ENCODE measurements at regions not wholly inside any gene's neighbourhood (a gene's known extent, or its start where the extent isn't known, plus 50 kb on each side); places are given as distances from the start of the nearest gene placed in this dataset.

DNA sequence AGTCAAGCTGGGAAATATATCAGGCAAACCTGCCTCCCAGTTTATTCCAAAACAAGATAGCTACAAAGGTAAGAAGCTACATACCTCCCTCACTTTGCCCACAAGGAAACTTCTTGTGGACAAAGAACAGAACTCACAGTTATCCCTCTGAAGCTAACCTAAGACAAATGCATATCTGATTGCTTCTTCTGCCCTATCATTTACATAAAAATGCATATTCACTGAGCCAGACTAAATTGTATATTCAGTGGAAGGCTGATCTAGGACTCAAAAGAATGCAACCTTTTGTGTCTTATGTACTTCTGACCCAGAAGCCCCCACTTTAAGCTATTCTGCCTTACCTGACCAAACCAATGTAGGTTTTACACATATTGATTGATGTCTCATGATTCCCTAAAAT, 276.8 kb downstream of the HTR1A start:
- BruUV-seq (replicated peaks), result no TSS peak
- no peak overlapping the region for H2AFZ ChIP-seq (replicated peaks; ENCODE audit: low read length, poor library complexity)
- no peak for TF ChIP-seq MAFK (IDR thresholded peaks at IDR 0.05; ENCODE audit: low read depth, low read length)
- no peak for TF ChIP-seq RFX5 (IDR thresholded peaks at IDR 0.05; ENCODE audit: low read depth, low read length)
- TF ChIP-seq RCOR1 (IDR thresholded peaks at IDR 0.05; ENCODE audit: insufficient replicate concordance, low read length), result no peak
- no peak for TF ChIP-seq MAZ (IDR thresholded peaks at IDR 0.05; ENCODE audit: borderline replicate concordance, low read depth, low read length)
- TF ChIP-seq, protein P1, sequence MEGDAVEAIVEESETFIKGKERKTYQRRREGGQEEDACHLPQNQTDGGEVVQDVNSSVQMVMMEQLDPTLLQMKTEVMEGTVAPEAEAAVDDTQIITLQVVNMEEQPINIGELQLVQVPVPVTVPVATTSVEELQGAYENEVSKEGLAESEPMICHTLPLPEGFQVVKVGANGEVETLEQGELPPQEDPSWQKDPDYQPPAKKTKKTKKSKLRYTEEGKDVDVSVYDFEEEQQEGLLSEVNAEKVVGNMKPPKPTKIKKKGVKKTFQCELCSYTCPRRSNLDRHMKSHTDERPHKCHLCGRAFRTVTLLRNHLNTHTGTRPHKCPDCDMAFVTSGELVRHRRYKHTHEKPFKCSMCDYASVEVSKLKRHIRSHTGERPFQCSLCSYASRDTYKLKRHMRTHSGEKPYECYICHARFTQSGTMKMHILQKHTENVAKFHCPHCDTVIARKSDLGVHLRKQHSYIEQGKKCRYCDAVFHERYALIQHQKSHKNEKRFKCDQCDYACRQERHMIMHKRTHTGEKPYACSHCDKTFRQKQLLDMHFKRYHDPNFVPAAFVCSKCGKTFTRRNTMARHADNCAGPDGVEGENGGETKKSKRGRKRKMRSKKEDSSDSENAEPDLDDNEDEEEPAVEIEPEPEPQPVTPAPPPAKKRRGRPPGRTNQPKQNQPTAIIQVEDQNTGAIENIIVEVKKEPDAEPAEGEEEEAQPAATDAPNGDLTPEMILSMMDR (conservative IDR thresholded peaks at IDR 0.05; ENCODE audit: low read depth, low read length), result no peak
- TF ChIP-seq RAD21 (IDR thresholded peaks at IDR 0.05; ENCODE audit: low read length), result no peak
- TF ChIP-seq, protein P2, sequence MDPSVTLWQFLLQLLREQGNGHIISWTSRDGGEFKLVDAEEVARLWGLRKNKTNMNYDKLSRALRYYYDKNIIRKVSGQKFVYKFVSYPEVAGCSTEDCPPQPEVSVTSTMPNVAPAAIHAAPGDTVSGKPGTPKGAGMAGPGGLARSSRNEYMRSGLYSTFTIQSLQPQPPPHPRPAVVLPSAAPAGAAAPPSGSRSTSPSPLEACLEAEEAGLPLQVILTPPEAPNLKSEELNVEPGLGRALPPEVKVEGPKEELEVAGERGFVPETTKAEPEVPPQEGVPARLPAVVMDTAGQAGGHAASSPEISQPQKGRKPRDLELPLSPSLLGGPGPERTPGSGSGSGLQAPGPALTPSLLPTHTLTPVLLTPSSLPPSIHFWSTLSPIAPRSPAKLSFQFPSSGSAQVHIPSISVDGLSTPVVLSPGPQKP (IDR thresholded peaks at IDR 0.05; ENCODE audit: borderline replicate concordance, low read depth, low read length), result no peak
- TF ChIP-seq POLR2A (IDR thresholded peaks at IDR 0.05; ENCODE audit: low read depth, low read length), result no peak
- TF ChIP-seq NFE2L2 (IDR thresholded peaks at IDR 0.05; ENCODE audit: low read depth, low read length), result no peak
- TF ChIP-seq, protein P3, sequence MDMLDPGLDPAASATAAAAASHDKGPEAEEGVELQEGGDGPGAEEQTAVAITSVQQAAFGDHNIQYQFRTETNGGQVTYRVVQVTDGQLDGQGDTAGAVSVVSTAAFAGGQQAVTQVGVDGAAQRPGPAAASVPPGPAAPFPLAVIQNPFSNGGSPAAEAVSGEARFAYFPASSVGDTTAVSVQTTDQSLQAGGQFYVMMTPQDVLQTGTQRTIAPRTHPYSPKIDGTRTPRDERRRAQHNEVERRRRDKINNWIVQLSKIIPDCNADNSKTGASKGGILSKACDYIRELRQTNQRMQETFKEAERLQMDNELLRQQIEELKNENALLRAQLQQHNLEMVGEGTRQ (IDR thresholded peaks at IDR 0.05; ENCODE audit: low read depth, low read length), result no peak
- no peak for TF ChIP-seq FOS (IDR thresholded peaks at IDR 0.05; ENCODE audit: low read depth, low read length)
- no peak for TF ChIP-seq CEBPB (IDR thresholded peaks at IDR 0.05; ENCODE audit: low read depth, low read length)
- no peak for TF ChIP-seq SMC3 (IDR thresholded peaks at IDR 0.05; ENCODE audit: low read depth, low read length)
- no peak for TF ChIP-seq MXI1 (IDR thresholded peaks at IDR 0.05; ENCODE audit: borderline replicate concordance, low read depth, low read length)
- no peak for TF ChIP-seq CHD1 (IDR thresholded peaks at IDR 0.05; ENCODE audit: low read depth, low read length)
- TF ChIP-seq BHLHE40 (IDR thresholded peaks at IDR 0.05; ENCODE audit: low read depth, low read length), result no peak
- H3K9me3 ChIP-seq (ENCODE audit: control insufficient read depth, insufficient read depth, low read length), result peaks cover 7% of the 10 kb centered on the region
- no peak overlapping the region for H3K18ac ChIP-seq (ENCODE audit: low read depth, low read length)
- DNase-seq (no peak), ATAC-seq (ENCODE audit: low read depth) (no peak)
- no peak overlapping the region for H4K5ac ChIP-seq (ENCODE audit: low read depth, low read length)
- H2BK15ac ChIP-seq (ENCODE audit: low read depth, low read length), result no peak overlapping the region
- POLR2A ChIA-PET (ENCODE audit: unreplicated experiment), result no interaction called here
- intact Hi-C loops (cut with micrococcal nuclease) (no loop called here), in situ Hi-C loops (cut with MboI; ENCODE audit: low sequenced_read_pairs) (no loop called here), dilution Hi-C loops (cut with HindIII; ENCODE audit: low sequenced_read_pairs, unreplicated experiment) (no loop called here)
- H3K36me3 ChIP-seq (ENCODE audit: control insufficient read depth, insufficient read depth, low read length), result no peaks in the 10 kb centered on the region
- H3K14ac ChIP-seq (replicated peaks; ENCODE audit: low read depth, low read length), result no peak overlapping the region
- no peak overlapping the region for H3K27ac ChIP-seq (ENCODE audit: insufficient read depth, low read length)
- H3K79me1 ChIP-seq (ENCODE audit: low read depth in 1 of 2, low read length in 2 of 2), result no peaks in the 10 kb centered on the region
- no peaks in the 10 kb centered on the region for H3K4me1 ChIP-seq (ENCODE audit: control insufficient read depth, insufficient read depth, low read length)
- no peak overlapping the region for H4K91ac ChIP-seq (ENCODE audit: insufficient read depth, low read depth, low read length)
- CTCF ChIA-PET, result no interaction called here
- no peak overlapping the region for H3K4ac ChIP-seq (ENCODE audit: low read depth, low read length)
- no peak overlapping the region for H3K4me3 ChIP-seq (ENCODE audit: insufficient read depth, low read depth, low read length)
- no peak overlapping the region for H4K8ac ChIP-seq (ENCODE audit: low read depth in 2 of 2, low read length in 2 of 2)
- H3K4me2 ChIP-seq (ENCODE audit: low read depth, low read length), result no peak overlapping the region
- H2BK20ac ChIP-seq (ENCODE audit: low read depth, low read length), result no peak overlapping the region
- H2BK5ac ChIP-seq (ENCODE audit: low read depth, low read length, poor library complexity, severe bottlenecking), result no peak overlapping the region
- H2BK120ac ChIP-seq (ENCODE audit: low read depth, low read length), result no peak overlapping the region
- no peaks in the 10 kb centered on the region for H3K9me1 ChIP-seq (ENCODE audit: insufficient read depth, low read length)
- no peaks in the 10 kb centered on the region for H4K20me1 ChIP-seq (ENCODE audit: insufficient read depth, low read length)
- H2AK5ac ChIP-seq (ENCODE audit: low read depth, low read length), result no peak overlapping the region
- no peaks in the 10 kb centered on the region for H3K27me3 ChIP-seq (ENCODE audit: control insufficient read depth, insufficient read depth, low read length)
- H2AK9ac ChIP-seq (replicated peaks; ENCODE audit: low read depth, low read length, poor library complexity), result no peak overlapping the region
- no peak overlapping the region for H3K9ac ChIP-seq (ENCODE audit: low read depth, low read length)
- H3K23ac ChIP-seq (ENCODE audit: low read depth, low read length), result no peak overlapping the region
- no peak overlapping the region for H3K56ac ChIP-seq (ENCODE audit: extremely low read depth, insufficient read depth, low read length)

All from IMR-90 (cell line).